Brain microvascular endothelial cell (primary cell): ENCODE measurements at regions not wholly inside any gene's neighbourhood (a gene's known extent, or its start where the extent isn't known, plus 50 kb on each side); places are given as distances from the start of the nearest gene placed in this dataset.
"Not testable (repeated sequence)": the region's sequence is repeated elsewhere in the genome, so short reads cannot be mapped to it uniquely, and the experiment has no call there.

Experiments
- DNase-seq: peaks from one replicate; pipeline ENCODE4 v3.0.0-alpha.2; 2020
- H3K27ac ChIP-seq: fragments of 250-450 bp; sonication (Bioruptor Pico); 2 replicates; pipeline ENCODE4 v1.5.1; 2020; ENCODE audit warnings: mild to moderate bottlenecking, moderate library complexity
- H3K27me3 ChIP-seq: fragments of 250-450 bp; sonication (Bioruptor Pico); replicated peaks from 2 replicates; pipeline ENCODE4 v1.5.1; 2020; ENCODE audit warnings: mild to moderate bottlenecking
- H3K36me3 ChIP-seq: fragments of 250-450 bp; sonication (Bioruptor Pico); replicated peaks from 2 replicates; pipeline ENCODE4 v1.5.1; 2020; ENCODE audit warnings: mild to moderate bottlenecking
- H3K4me3 ChIP-seq: 2 replicates; pipeline ENCODE4 v1.5.1; 2011; ENCODE audit warnings: low read depth, mild to moderate bottlenecking, control low read depth, low read length, moderate library complexity
- CTCF ChIP-seq: IDR thresholded peaks from 2 replicates; pipeline ENCODE4 v1.5.1; 2011; ENCODE audit warnings: low read depth, mild to moderate bottlenecking, moderate library complexity, low read length, control low read depth, inconsistent platforms; ENCODE audit errors: missing control alignments
- in situ Hi-C: cut with HindIII; loops from 2 replicates; pipeline ENCODE4 v1.10.0; 2017; ENCODE audit warnings: low sequenced_read_pairs, low pct_ligation_motif_present

- TF ChIP-seq CTCF: no peak
- H3K36me3 ChIP-seq: no peaks in the 10 kb centered on the region
- no peak for DNase-seq
- no peaks in the 10 kb centered on the region for H3K27me3 ChIP-seq
- H3K27ac ChIP-seq: no peak overlapping the region
- in situ Hi-C loops: no loop called here
- no peak overlapping the region for H3K4me3 ChIP-seq
Measured at GRCh38 chrX:35617836-35618235, 180.3 kb upstream of the MAGEB16 start.

- H3K27me3 ChIP-seq: no peaks in the 10 kb centered on the region
- no peaks in the 10 kb centered on the region for H3K36me3 ChIP-seq
- no peak for DNase-seq
- no peak overlapping the region for H3K4me3 ChIP-seq
- TF ChIP-seq CTCF: no peak
- in situ Hi-C loops: no loop called here
- no peak overlapping the region for H3K27ac ChIP-seq
Measured at GRCh38 chrX:35622040-35622439, 176.1 kb upstream of the MAGEB16 start.

- Histone ChIP-seq H3K4me3 (no peak overlapping the region), H3K27me3 (no peaks in the 10 kb centered on the region), H3K27ac (no peak overlapping the region), H3K36me3 (no peaks in the 10 kb centered on the region)
- DNase-seq: no peak
- TF ChIP-seq CTCF: no peak
- in situ Hi-C loops: no loop called here
Measured at GRCh38 chrX:35622601-35623000, 175.5 kb upstream of the MAGEB16 start.

GRCh38 chrX:35625714-35626113 is 172.4 kb upstream of the MAGEB16 start:
- TF ChIP-seq CTCF: no peak
- Histone ChIP-seq H3K27ac (no peak overlapping the region), H3K36me3 (no peaks in the 10 kb centered on the region), H3K27me3 (no peaks in the 10 kb centered on the region), H3K4me3 (no peak overlapping the region)
- no peak for DNase-seq
- in situ Hi-C loops: no loop called here

- in situ Hi-C loops: no loop called here
- Histone ChIP-seq H3K27me3 (no peaks in the 10 kb centered on the region), H3K4me3 (no peak overlapping the region), H3K27ac (no peak overlapping the region), H3K36me3 (no peaks in the 10 kb centered on the region)
- no peak for TF ChIP-seq CTCF
- DNase-seq: no peak
Measured at GRCh38 chrX:35626124-35626523, 172.0 kb upstream of the MAGEB16 start.

- in situ Hi-C loops, H3K36me3 ChIP-seq, H3K27ac ChIP-seq, DNase-seq, H3K27me3 ChIP-seq, H3K4me3 ChIP-seq: not testable (repeated sequence)
Measured at GRCh38 chrX:35635971-35636370, 162.2 kb upstream of the MAGEB16 start.
